ENCODE measurements at regions not wholly inside any gene's neighbourhood (a gene's known extent, or its start where the extent isn't known, plus 50 kb on each side); places are given as distances from the start of the nearest gene placed in this dataset.

- no peak for DNase-seq (ENCODE audit: low spot score)
These were observed 445.0 kb downstream of the SPRY1 start for GRCh38 chr4:123841447-123842121.

- no peak for DNase-seq (ENCODE audit: low spot score)
These were observed 446.5 kb downstream of the SPRY1 start for GRCh38 chr4:123843137-123843536.

GRCh38 chr4:123844374-123844773, 447.8 kb downstream of the SPRY1 start:
- no peak for DNase-seq (ENCODE audit: low spot score)

- DNase-seq (ENCODE audit: low spot score) = no peak
These were observed 449.5 kb downstream of the SPRY1 start for GRCh38 chr4:123846092-123846491.

- no peak for DNase-seq (ENCODE audit: low spot score)
These were observed 450.0 kb downstream of the SPRY1 start for GRCh38 chr4:123846561-123846960.

GRCh38 chr4:123848606-123849005, 452.0 kb downstream of the SPRY1 start:
- no peak for DNase-seq (ENCODE audit: low spot score)

- DNase-seq (ENCODE audit: low spot score) = no peak
These were observed 452.9 kb downstream of the SPRY1 start for GRCh38 chr4:123849495-123849894.

- no peak for DNase-seq (ENCODE audit: low spot score)
These were observed 454.9 kb downstream of the SPRY1 start for GRCh38 chr4:123851521-123851920.

- no peak for DNase-seq (ENCODE audit: low spot score)
These were observed 457.1 kb downstream of the SPRY1 start for GRCh38 chr4:123853651-123854050.

GRCh38 chr4:123856689-123857545, 460.3 kb downstream of the SPRY1 start:
- DNase-seq (ENCODE audit: low spot score) = peak; percentile 8

- DNase-seq (ENCODE audit: low spot score) = no peak
These were observed 461.9 kb downstream of the SPRY1 start for GRCh38 chr4:123858465-123858864.

GRCh38 chr4:123862812-123863211, 466.2 kb downstream of the SPRY1 start:
- DNase-seq (ENCODE audit: low spot score) = no peak

GRCh38 chr4:123866796-123867195, 470.2 kb downstream of the SPRY1 start:
- DNase-seq (ENCODE audit: low spot score) = no peak

- DNase-seq (ENCODE audit: low spot score) = no peak
These were observed 471.5 kb downstream of the SPRY1 start for GRCh38 chr4:123867910-123868587.

- no peak for DNase-seq (ENCODE audit: low spot score)
These were observed 473.0 kb downstream of the SPRY1 start for GRCh38 chr4:123869286-123870215.

- DNase-seq (ENCODE audit: low spot score) = no peak
These were observed 473.8 kb downstream of the SPRY1 start for GRCh38 chr4:123870216-123870876.

GRCh38 chr4:123871341-123871740, 474.7 kb downstream of the SPRY1 start:
- no peak for DNase-seq (ENCODE audit: low spot score)

GRCh38 chr4:123874063-123874462, 477.5 kb downstream of the SPRY1 start:
- no peak for DNase-seq (ENCODE audit: low spot score)

GRCh38 chr4:123876143-123876542, 479.5 kb downstream of the SPRY1 start:
- no peak for DNase-seq (ENCODE audit: low spot score)

GRCh38 chr4:123876671-123877101, 480.1 kb downstream of the SPRY1 start:
- no peak for DNase-seq (ENCODE audit: low spot score)

GRCh38 chr4:123877551-123877950, 481.0 kb downstream of the SPRY1 start:
- DNase-seq (ENCODE audit: low spot score) = no peak

Data from NAMALWA (cell line).